ENCODE measurements at regions not wholly inside any gene's neighbourhood (a gene's known extent, or its start where the extent isn't known, plus 50 kb on each side); places are given as distances from the start of the nearest gene placed in this dataset.

DNA sequence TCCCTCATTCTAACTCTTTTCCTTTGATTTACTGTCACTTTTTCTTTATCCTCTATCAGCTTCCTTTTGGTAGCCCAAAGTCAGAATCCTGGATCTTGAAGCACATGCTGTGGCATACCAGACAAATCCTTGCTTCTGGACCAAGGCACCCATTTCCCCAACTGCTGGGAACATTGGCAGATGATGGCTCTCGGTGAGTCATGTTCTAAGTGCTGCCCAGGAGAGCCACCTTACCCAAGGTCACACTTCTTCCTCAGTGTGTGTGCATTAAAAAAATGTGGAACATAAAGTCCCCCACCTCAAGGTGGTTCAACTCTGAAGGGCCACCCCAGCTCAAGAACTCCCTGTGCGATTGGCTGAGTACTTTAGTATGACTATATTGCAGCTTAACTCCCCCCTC is 141.4 kb upstream of the PUM3 start:
- no peak for DNase-seq (ENCODE audit: low read depth)

DNA sequence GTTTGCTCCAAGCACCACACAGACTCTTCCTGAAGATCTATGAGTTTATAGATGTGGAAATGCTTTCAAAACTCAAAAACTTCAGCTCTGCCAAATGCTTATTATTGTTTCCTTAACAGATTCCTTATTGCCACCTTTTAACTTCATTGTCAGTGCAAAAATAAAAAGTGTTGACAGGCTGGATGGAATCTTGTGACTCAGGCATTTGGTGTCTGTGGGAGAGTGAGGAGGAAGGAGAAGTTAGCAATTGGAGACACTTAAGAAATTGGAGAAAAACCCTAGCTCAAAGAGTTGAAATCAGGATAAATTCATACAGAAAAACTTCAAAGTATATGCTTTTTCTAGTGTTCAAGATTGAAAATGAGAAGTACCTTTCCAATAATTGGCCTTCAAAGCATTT is 140.6 kb upstream of the PUM3 start:
- DNase-seq (ENCODE audit: low read depth) = no peak

DNA sequence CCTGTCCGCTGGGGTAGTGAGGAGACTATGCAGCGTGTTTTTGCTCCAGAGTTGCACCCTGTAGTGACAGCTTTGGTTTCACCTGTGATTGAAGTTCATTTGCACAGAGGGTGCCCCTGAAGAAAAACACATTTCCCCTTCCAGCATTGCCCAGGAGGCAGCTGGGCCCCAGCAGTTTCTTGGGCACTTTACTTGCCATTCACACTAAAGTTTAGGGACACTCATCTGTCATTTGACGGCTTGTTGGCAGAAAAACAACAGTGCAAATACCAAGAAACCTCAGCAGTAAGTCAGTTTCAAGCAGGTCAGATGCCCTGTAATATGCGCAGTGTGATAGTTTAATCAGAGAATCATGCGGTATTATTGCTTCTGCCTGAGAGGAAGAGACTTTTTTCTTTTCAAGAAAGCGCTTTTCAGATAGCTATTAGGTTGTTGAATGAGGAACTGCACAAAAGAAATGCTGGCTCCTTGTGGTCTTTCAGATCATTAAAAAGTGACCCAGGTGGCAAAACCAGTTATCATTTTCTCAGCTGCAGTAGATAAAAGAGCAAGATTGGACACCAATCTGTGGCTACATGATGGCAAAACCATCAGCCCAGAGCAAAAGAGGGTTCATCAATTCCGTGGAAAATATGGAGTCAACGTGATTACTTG is 136.2 kb upstream of the PUM3 start:
- DNase-seq (ENCODE audit: low read depth) = no peak

DNA sequence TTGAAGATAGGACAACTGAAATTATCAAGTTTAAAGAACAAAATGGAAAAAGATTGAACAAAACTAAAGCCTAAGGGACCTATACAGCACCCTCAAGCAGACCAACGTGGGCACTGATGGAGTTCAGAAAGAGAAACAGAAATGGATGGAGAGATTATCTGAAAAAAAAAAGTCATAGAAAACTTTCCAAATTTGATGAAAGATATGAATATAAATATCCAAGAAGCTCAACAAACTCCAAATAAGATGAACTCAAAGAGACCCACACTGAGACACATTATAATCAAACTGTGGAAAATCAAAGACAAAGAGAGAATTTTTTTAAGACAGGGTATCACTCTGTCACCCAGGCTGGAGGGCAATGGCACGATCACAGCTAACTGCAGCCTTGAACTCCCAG is 128.6 kb upstream of the PUM3 start:
- no peak for DNase-seq (ENCODE audit: low read depth)

DNA sequence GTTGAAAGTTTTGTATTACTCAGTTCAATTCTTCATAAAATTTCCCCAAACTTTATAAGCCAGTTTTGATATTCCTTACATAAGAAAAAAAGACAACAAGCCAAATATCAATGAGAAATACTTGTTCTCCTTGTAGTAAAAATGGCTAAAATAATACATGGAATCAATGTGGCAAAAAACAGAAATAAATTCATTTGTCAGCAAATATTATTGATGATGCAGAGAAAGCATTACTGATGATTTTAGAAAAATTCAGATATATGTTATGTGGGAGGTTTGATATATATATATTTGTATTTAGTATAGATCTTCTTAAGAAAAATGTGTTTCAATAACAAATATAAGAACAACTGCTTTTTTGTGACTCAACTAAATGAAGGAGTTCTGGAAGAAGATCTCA is 127.0 kb upstream of the PUM3 start:
- no peak for DNase-seq (ENCODE audit: low read depth)

DNA sequence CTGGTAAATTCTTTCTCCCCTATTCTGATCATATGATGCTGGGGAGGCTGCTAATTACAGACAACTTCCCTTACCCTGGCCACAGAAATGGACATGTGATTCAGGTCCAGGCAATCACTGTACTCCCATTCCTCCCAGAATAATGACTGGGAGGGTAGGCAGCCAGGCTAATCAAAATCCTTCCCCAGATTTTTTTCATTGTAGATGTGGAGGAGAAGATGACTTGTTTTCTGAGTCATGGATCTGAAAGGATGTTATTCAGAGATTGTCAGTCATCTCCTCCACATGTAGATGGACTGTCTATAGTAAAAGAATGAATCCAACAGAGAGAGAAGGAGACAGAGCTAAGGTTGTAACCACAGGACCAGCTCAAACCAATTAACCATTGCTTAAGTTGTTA is 123.9 kb upstream of the PUM3 start:
- DNase-seq (ENCODE audit: low read depth) = no peak

DNA sequence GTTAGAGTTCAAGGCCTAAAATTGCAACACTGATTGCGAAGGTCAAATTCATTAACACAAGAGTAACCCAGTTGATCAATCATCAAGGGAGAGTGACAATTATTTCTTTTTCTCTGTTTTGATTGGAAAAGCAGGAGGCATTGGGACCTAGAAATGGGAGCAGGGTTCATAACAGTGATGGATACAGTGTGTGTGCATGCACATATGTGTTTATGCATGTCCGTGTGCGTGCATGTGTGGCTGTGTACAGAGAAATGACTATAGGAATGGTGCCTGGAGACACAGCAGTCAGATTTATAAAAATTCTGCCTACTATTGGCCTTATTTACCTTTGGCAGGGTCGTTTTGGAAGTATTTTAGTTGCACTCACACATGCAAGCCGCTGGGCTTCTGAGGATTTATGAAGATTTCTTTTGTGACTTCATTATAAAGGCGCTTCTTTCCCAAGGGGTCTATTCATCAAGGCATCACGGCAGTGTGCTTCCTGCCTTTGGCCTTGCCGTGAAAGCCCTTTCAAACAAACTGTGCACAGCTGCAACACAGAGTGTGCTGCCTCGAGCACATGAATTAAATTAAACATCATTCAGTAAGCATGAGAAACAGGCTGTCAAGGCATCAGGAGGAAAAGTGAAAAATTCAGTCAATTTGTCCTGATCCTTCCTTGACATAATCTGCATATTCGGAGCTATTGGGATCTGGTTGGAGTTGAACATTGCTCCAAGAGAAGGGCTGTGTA is 122.8 kb upstream of the PUM3 start:
- no peak for DNase-seq (ENCODE audit: low read depth)

DNA sequence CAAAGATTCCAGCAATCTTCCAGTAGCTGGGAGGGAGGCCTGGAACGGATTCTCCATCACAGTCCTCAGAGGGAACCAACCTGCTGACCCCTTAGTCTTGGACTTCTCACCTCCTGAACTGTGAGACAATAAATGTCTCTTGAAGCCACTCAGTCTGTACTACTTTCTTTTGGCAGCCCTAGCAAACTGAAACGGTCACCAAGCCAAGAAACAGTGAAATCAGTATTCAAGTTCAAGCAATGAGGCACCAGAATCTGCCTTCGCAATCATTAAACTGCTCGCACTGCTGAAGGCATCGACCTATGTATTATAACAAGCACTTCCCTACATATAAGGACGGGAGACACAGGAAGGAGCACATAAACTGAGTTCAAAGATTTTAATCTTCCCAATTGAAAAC is 120.6 kb upstream of the PUM3 start:
- DNase-seq (ENCODE audit: low read depth) = no peak

DNA sequence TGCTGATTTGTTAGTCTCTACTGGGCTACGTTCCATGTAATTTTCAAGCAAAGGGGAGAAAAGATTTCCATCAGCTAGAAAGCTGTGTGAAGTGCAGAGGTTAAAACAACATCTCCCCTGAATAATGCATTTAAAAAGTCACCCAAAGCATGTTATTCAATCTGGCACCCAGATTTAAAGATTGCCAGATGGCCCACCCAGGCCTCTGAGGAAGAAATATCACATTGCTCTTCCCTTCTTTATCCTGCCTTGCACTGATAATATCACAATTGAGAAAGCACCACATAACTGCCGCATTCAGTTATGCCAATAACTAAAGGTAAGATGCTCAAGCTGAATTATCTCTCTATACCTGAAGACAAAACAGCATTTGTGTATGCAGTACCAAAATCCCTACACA is 119.4 kb upstream of the PUM3 start:
- no peak for DNase-seq (ENCODE audit: low read depth)

DNA sequence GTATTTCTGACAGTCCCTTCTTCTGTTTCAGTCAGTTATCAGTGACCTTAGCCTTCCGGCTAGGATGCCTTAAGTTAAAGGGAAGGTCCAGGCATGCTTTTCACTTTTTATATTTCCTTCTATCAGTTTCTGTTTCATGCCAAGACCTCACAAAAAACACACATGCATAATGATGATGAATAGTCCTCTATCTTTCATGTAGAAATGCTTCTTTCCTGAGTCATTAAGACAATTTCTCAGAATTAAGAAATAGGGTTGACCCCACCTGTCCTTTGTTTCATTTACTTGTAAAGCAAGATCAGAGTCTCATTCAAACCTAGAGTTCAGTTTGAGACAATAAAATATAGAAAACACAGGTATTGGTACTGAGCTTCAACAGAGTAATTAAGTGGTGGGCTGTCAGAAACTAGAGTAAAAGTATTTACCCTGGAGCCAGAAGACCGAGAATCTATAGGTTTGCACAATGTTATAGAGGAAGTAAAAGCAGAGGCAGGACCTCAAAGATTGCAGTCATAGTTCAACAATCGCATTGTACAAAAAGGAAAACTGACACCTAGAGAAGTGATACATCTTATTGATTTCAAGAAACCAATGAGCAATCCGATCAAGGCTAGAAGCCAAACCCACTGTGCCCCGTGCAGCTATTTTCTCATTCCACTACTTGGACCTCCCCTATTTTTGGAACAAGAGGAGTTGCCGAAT is 118.7 kb upstream of the PUM3 start:
- DNase-seq (ENCODE audit: low read depth) = no peak

DNA sequence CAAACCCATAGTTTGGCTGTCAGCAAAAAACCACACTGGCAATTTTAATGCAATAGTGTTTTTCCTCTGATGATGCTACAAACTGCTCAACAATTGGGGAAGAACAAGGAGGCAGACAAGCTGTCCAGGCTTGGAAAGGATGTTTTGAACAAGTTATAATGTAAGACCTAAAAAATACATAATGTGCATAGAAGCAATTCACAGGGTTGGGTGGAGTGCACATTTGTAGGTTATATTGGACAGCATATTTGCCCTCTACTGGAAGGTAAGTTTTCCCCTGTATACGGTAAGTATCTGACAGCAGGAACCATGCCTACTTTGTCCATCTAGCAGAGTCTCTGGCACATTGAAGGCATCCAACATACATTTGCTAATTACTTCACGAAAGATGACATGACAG is 114.3 kb upstream of the PUM3 start:
- no peak for DNase-seq (ENCODE audit: low read depth)

DNA sequence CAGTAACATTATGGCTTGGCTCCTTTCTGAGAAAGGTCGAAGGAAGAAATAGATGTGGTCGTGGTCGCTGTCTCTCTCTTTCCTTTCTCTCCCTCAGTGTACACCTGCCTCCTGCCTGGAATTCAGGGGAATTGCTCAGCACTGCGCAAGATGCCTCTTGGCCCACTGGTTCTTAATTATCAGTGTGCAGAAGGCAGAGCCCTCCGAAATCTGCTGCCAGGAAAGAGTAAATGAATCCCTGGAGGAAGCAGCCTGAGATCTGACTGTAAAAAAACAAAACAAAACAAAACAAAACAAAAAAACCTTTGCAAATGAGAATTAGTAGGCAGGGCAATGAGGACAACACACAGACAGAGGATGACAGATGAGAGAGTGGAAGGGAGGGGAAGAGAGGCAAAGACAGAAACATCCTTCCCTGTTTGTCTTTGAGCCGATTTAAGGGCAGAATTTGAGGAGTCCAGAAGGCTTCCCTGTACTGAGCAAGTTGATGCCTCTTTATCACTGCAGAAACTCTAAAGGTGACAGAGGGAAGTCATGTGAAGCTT is 113.8 kb upstream of the PUM3 start:
- no peak for DNase-seq (ENCODE audit: low read depth)

DNA sequence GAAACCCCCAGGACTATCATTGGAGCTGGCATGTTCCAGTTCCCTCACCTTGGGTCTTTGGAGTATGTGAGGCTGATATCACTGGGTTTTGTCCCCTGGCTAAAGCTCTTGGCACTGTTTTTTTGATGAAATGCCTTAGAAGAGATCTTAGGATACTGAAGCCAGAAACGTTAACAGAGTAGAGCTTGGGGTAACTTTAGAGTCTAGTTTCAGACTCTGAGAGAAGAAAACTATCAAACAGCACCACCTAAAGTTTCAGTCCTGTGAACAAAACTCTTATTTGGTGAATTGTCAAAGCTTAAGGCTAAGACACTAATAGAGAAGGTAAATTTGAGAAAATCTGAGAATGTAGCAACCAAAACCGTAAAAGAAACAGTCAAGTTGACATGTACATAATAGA is 111.7 kb upstream of the PUM3 start:
- no peak for DNase-seq (ENCODE audit: low read depth)

DNA sequence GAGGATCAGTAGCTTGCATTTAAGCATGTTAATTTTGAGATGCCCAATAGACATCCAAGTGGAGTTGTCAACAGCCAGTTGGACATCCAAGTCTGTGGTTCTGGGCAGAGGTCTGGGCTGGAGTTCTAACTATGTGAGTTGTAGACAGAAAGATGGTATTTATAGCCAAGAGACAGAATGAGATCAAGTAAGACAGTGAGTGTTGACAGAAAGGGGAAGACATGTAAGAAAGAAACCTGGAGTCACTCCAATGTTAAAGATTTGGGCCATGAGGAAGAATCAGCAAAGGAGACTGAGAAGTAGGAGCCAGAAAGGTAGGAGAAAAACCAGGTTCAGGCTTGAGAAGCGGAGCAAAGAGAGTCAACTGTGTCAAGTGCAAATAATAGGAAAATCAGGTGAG is 95.5 kb upstream of the PUM3 start:
- no peak for DNase-seq (ENCODE audit: low read depth)

DNA sequence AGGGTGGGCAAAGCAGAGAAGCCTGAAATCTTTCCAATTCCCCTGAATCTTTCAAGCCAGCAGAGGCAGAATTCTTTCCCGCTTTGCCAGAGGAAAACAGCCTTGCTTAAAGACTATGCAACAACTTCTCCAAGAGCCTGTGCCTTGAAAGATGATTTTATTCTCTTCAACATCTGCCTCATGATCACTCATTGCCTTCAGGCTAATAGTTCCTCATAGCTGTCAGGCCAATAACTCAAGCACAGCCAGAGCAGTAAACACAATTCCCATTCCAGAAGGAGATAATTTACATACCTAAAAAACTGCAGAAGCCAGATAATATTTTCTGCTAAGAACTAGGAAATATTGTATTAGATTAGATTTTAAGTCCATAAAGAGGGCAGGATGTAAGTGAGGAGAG is 92.3 kb upstream of the PUM3 start:
- no peak for DNase-seq (ENCODE audit: low read depth)

DNA sequence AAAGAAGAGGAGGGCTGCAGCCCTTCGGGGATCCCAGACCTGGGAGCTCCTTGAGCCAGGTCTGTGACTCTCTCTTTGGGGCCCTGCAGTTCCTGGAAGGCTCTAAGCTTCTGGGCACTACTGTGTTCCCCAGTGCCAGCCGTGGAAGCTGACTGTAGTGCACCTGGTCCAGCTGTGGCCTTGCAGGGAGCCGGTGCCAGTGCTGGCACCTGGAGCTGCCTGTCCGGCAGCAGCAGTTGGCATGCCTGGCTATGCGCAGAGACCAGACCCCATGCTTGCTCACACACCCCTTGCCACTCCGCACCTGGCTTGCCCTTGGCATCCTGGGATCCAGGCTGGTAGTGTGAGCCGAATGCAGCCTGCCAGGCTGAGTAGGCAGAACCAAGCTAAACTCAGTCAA is 91.0 kb upstream of the PUM3 start:
- DNase-seq (ENCODE audit: low read depth) = no peak

DNA sequence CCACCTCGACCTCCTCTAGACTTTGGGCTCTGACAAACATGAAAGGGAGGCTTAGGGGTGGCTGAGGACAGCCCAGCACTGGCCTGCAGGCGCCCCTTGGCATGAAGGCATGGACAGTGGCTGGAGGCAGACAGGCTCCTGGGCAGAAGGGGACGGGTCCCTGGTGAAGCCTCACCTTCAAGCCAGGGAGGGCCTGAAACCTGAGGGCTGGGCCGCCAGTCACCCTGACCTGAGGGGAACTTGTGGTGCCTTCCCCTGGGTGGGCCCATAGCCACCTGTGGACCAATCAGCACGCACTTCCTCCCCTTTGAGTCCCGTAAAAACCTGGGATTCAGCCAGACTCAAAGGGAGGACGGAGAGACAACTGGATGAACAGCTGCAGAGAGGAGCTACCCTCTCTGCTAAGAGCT is 90.4 kb upstream of the PUM3 start:
- no peak for DNase-seq (ENCODE audit: low read depth)

DNA sequence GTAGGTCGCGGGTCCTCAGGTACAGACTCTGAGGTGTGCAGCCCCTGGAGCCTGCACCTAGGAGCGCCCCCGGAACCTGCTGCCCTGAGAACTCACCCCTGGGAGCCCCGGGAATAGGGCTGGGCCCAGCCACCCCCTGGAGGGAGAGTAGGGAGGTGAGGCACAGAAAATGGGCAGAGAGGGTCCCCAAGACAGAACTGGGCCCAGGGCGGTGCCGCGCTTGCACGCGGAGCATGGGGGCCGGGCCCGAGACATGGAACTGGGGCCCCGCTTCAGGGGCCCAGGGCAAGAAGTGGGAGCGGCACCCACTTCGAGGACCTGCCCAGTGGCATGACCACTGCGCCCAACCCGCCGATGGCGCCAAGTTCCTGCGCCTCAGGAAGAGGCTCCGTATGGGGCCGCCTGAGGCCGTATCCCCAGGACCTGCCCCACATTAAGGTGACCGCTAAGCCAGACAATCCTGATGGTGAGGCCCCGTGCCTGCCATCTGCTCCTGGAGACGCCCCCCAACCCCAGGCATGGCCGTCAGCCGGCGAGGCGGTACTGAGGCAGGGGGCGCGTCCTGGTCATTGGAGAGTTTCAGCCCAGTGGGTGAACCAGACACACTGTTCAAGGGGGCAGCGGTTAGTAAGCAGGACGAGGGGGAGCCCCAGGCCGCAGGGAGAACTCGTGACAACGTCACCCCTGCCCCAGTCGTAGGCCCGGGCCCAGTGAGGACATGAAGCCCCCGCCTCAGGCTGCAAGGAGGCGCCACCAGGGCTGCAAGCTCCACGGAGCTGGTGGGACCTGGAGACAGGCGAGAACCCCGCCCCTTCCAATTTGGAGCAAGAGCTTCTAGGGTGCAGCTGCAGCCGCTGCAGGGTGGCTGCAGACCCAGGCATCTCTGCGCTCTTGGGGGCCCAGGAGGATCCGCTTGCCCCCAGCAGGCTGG is 89.5 kb upstream of the PUM3 start:
- no peak for DNase-seq (ENCODE audit: low read depth)

DNA sequence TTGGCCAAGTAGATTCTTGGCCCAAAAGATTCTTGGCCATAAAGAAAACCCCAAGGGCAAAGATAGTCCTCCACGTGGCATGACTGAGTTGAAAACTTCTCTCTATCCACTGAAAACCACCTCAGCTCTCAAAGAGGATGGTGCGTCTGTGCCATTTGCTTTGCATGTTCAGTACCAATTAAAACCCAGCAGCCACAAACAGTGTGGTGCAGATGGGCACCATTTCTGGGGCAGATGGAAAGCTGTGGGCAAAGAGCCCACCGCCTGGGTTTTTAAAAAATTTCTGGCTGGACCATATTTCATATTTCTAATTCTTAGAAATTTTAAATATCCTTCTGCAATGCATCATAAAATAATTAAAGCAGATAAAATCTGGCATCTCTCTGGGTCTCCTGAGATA is 84.5 kb upstream of the PUM3 start:
- DNase-seq (ENCODE audit: low read depth) = no peak

DNA sequence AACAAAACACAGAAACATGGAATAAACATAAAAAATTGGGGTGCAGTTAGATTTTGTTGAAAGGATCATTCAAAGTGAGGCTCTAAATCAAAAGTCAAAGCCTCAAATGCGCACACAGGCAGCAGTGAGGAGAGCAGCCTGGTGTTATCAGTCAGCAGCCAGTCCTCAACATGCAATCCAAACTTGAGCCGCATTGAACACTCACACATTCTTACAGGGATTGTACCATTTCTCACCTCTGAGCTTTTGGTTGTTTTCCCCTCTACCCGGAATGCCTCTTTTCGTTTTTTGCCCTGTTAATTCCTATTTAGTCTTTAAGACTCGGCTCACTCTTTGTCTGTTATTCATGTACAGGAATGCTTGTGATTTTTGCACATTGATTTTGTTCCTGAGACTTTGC is 81.1 kb upstream of the PUM3 start:
- DNase-seq (ENCODE audit: low read depth) = no peak

DNA sequence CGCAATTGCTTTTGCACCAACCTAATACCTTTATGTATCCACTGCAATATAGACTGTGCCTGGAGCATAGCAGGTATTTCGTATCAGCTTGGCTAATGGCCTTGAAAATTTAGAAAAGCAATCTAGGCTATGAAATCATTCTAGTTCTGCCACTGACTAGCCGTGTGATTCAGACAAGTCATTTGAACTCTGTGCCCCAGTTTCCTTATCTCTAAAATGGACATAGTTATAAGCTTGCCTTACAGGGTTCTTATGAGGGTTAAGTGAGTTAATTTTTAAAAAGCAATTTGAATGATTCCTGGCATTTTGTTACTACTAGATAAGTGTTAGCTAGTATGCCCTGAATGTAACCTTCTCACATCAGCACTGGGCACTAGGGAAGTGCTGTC is 80.5 kb upstream of the PUM3 start:
- DNase-seq (ENCODE audit: low read depth) = no peak

DNA sequence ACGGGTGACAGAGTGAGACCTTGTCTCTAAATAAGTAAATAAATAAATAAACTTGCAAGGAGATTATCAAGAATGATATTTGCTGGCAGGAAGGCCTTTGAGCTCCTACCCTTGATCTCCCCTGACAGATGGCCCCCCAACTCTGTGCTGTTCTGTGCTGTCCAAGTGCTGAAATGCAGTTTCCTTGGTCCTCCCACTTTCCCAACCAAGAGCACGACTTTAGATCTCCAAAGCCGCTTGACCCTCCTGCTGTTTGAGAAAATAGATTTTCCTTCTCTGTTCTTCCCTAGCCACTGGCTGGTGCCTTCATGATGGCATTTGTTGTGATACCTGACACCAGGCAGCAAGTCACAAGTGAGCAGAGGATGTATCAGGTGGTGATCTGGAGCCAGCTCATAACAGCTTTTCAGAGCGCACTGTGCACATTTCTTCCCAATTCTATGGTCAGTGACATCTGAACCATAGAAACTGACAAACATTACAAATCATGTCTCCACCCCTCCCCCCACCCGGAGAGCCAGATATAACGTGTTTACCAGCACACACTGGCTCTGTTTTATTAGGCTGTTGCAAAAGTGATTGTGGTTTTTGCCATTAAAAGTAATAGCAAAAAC is 80.0 kb upstream of the PUM3 start:
- DNase-seq (ENCODE audit: low read depth) = no peak

Data from iris pigment epithelial cell (primary cell).